Neural cell (in vitro differentiated cells): ENCODE measurements at regions not wholly inside any gene's neighbourhood (a gene's known extent, or its start where the extent isn't known, plus 50 kb on each side); places are given as distances from the start of the nearest gene placed in this dataset.

Source experiments
- H2AFZ ChIP-seq: fragments of 200-600, 300-800 bp; sonication (generic), shearing (Covaris generic); 2 replicates; pipeline ENCODE4 v1.6.0; 2014; ENCODE audit warnings: low read depth, mild to moderate bottlenecking, antibody characterized with exemption, low read length, moderate library complexity
- H3F3A ChIP-seq: fragments of 200-600 bp; shearing (Covaris generic); 2 replicates; pipeline ENCODE4 v1.6.1; 2016; ENCODE audit warnings: mild to moderate bottlenecking, moderate library complexity, mixed read lengths, antibody characterized with exemption, low read length; ENCODE audit not compliant: insufficient read depth, poor library complexity, severe bottlenecking
- H3K27ac ChIP-seq: fragments of 200-600, 300-800 bp; sonication (generic), shearing (Covaris generic); 2 replicates; pipeline ENCODE4 v1.5.1; 2014; ENCODE audit warnings: mild to moderate bottlenecking, low read length, moderate library complexity
- H3K27me3 ChIP-seq: fragments of 300-800, 200-600 bp; sonication (generic), shearing (Covaris generic); 2 replicates; pipeline ENCODE4 v1.6.0; 2014; ENCODE audit warnings: mild to moderate bottlenecking, low read depth, low read length, moderate library complexity; ENCODE audit not compliant: insufficient read depth
- H3K36me3 ChIP-seq: fragments of 300-800, 200-600 bp; sonication (generic), shearing (Covaris generic); 2 replicates; pipeline ENCODE4 v1.5.1; 2014; ENCODE audit warnings: mild to moderate bottlenecking, antibody characterized with exemption, low read length, moderate library complexity; ENCODE audit not compliant: insufficient read depth
- H3K4me2 ChIP-seq: fragments of 300-800, 200-600 bp; sonication (generic), shearing (Covaris generic); 2 replicates; pipeline ENCODE4 v1.6.0; 2014; ENCODE audit warnings: mild to moderate bottlenecking, low read length
- H3K4me3 ChIP-seq: fragments of 300-800, 200-600 bp; sonication (generic), shearing (Covaris generic); 2 replicates; pipeline ENCODE4 v1.5.1; 2014; ENCODE audit warnings: mild to moderate bottlenecking, low read length, moderate library complexity
- H3K79me2 ChIP-seq: fragments of 200-600 bp; shearing (Covaris generic); replicated peaks from 2 replicates; pipeline ENCODE4 v1.6.0; 2014; ENCODE audit warnings: mild to moderate bottlenecking, low read length, moderate library complexity; ENCODE audit not compliant: insufficient read depth
- H3K9ac ChIP-seq: fragments of 300-800, 200-600 bp; sonication (generic), shearing (Covaris generic); 2 replicates; pipeline ENCODE4 v1.6.1; 2016; ENCODE audit warnings: mild to moderate bottlenecking, low read length, mixed read lengths
- H3K9me2 ChIP-seq: fragments of 200-600 bp; shearing (Covaris generic); 2 replicates; pipeline ENCODE4 v1.6.1; 2016; ENCODE audit warnings: mild to moderate bottlenecking, low read length, mixed read lengths; ENCODE audit not compliant: insufficient read depth
- H3K9me3 ChIP-seq: fragments of 200-600, 300-800 bp; sonication (generic), shearing (Covaris generic); 2 replicates; pipeline ENCODE4 v1.6.1; 2016; ENCODE audit warnings: mild to moderate bottlenecking, mixed run types, low read length, moderate library complexity, mixed read lengths
- H4K20me1 ChIP-seq: fragments of 200-600 bp; shearing (Covaris generic); 2 replicates; pipeline ENCODE4 v1.6.1; 2016; ENCODE audit warnings: mild to moderate bottlenecking, mixed run types; ENCODE audit not compliant: insufficient read depth
- CTCF ChIP-seq: fragments of 450-650 bp; IDR thresholded peaks from 2 replicates; pipeline ENCODE4 v1.5.1; 2014; ENCODE audit warnings: antibody characterized with exemption, mild to moderate bottlenecking, moderate library complexity; ENCODE audit not compliant: poor library complexity, severe bottlenecking
- EP300 ChIP-seq: fragments of 450-650 bp; conservative IDR thresholded peaks from 2 replicates; pipeline ENCODE4 v1.6.1; 2014; ENCODE audit warnings: antibody characterized with exemption, mild to moderate bottlenecking, moderate library complexity; ENCODE audit not compliant: poor library complexity, severe bottlenecking
- EZH2 ChIP-seq: fragments of 200-600, 300-800 bp; shearing (Covaris generic), sonication (generic); IDR thresholded peaks from 2 replicates; pipeline ENCODE4 v1.6.1; 2014; ENCODE audit warnings: antibody characterized with exemption, low read length, borderline replicate concordance, mild to moderate bottlenecking; ENCODE audit not compliant: insufficient read depth, poor library complexity, severe bottlenecking
- MXI1 ChIP-seq: fragments of 450-650 bp; conservative IDR thresholded peaks from 2 replicates; pipeline ENCODE4 v1.6.1; 2014; ENCODE audit warnings: antibody characterized with exemption, mild to moderate bottlenecking; ENCODE audit not compliant: poor library complexity, severe bottlenecking
- POLR2AphosphoS5 ChIP-seq: IDR thresholded peaks from 2 replicates; pipeline ENCODE4 v1.6.1; 2012
- RAD21 ChIP-seq: fragments of 450-650 bp; conservative IDR thresholded peaks from 2 replicates; pipeline ENCODE4 v1.6.1; 2014; ENCODE audit warnings: antibody characterized with exemption, mild to moderate bottlenecking, moderate library complexity
- REST ChIP-seq: IDR thresholded peaks from 2 replicates; pipeline ENCODE4 v1.6.1; 2012; ENCODE audit warnings: borderline replicate concordance
- SMC3 ChIP-seq: fragments of 450-650 bp; conservative IDR thresholded peaks from 2 replicates; pipeline ENCODE4 v1.6.1; 2014; ENCODE audit warnings: antibody characterized with exemption, mild to moderate bottlenecking, moderate library complexity; ENCODE audit not compliant: poor library complexity
- TAF1 ChIP-seq: IDR thresholded peaks from 2 replicates; pipeline ENCODE4 v1.6.1; 2012; ENCODE audit warnings: low read depth

- Histone ChIP-seq H3K4me3 (no peak overlapping the region), H3K27ac (no peak overlapping the region), H3K9me3 (no peaks in the 10 kb centered on the region), H2AFZ (no peak overlapping the region), H3K27me3 (no peaks in the 10 kb centered on the region), H3F3A (no peaks in the 10 kb centered on the region), H3K9me2 (no peaks in the 10 kb centered on the region), H3K4me2 (no peak overlapping the region), H3K9ac (no peak overlapping the region), H3K36me3 (no peaks in the 10 kb centered on the region), H4K20me1 (no peaks in the 10 kb centered on the region), H3K79me2 (no peaks in the 10 kb centered on the region)
- no peak for TF ChIP-seq EP300
- TF ChIP-seq MXI1: no peak
- TF ChIP-seq TAF1: no peak
- TF ChIP-seq POLR2AphosphoS5: no peak
- TF ChIP-seq EZH2: no peak
- TF ChIP-seq RAD21: no peak
- no peak for TF ChIP-seq REST
- no peak for TF ChIP-seq SMC3
- TF ChIP-seq CTCF: no peak
Measured at GRCh38 chr11:113629562-113629961, 76.5 kb downstream of the TMPRSS5 start.

GRCh38 chr11:113628912-113629311, 77.2 kb downstream of the TMPRSS5 start:
- H3K9me3 ChIP-seq: no peaks in the 10 kb centered on the region
- TF ChIP-seq POLR2AphosphoS5: no peak
- no peak for TF ChIP-seq EZH2
- no peak for TF ChIP-seq TAF1
- TF ChIP-seq MXI1: no peak
- TF ChIP-seq EP300: no peak
- TF ChIP-seq CTCF: no peak
- no peak for TF ChIP-seq SMC3
- TF ChIP-seq RAD21: no peak
- no peak for TF ChIP-seq REST
- H3K27ac ChIP-seq: no peak overlapping the region
- no peaks in the 10 kb centered on the region for H3K9me2 ChIP-seq
- H3K79me2 ChIP-seq: no peaks in the 10 kb centered on the region
- no peak overlapping the region for H3K9ac ChIP-seq
- no peaks in the 10 kb centered on the region for H3F3A ChIP-seq
- H3K27me3 ChIP-seq: no peaks in the 10 kb centered on the region
- H2AFZ ChIP-seq: no peak overlapping the region
- no peaks in the 10 kb centered on the region for H4K20me1 ChIP-seq
- no peaks in the 10 kb centered on the region for H3K36me3 ChIP-seq
- no peak overlapping the region for H3K4me2 ChIP-seq
- no peak overlapping the region for H3K4me3 ChIP-seq
